OCI-LY3 (cell line): ENCODE measurements at regions not wholly inside any gene's neighbourhood (a gene's known extent, or its start where the extent isn't known, plus 50 kb on each side); places are given as distances from the start of the nearest gene placed in this dataset.
A peak's percentile ranks its signal among the peaks of the same experiment; 100 is the strongest.
"Not testable (repeated sequence)": the region's sequence is repeated elsewhere in the genome, so short reads cannot be mapped to it uniquely, and the experiment has no call there.

Experiments used
- H2AFZ ChIP-seq: fragments of 200-600, 300-600 bp; shearing (Covaris generic); 2 replicates; pipeline ENCODE4 v1.6.0; 2014; ENCODE audit warnings: antibody characterized with exemption, low read depth, low read length
- H3K27ac ChIP-seq: fragments of 200-600, 300-600 bp; sonication (generic); 2 replicates; pipeline ENCODE4 v1.5.1; 2014; ENCODE audit warnings: mild to moderate bottlenecking, low read length, moderate library complexity, mixed read lengths
- H3K27me3 ChIP-seq: fragments of 200-600, 300-600 bp; sonication (generic); 2 replicates; pipeline ENCODE4 v1.6.1; 2014; ENCODE audit warnings: low read depth, low read length, mixed read lengths
- H3K36me3 ChIP-seq: fragments of 200-600, 300-600 bp; sonication (generic); replicated peaks from 2 replicates; pipeline ENCODE3; 2014; ENCODE audit warnings: low read depth, low read length, mixed read lengths
- H3K4me1 ChIP-seq: fragments of 300-600, 200-600 bp; sonication (generic); 2 replicates; pipeline ENCODE4 v1.6.1; 2014; ENCODE audit warnings: low read length, mixed read lengths
- H3K4me2 ChIP-seq: fragments of 200-600, 300-600 bp; sonication (generic); 2 replicates; pipeline ENCODE4 v1.6.1; 2014; ENCODE audit warnings: low read length, mixed read lengths
- H3K4me3 ChIP-seq: fragments of 300-600, 200-600 bp; sonication (generic); 2 replicates; pipeline ENCODE4 v1.5.1; 2014; ENCODE audit warnings: antibody characterized with exemption, mild to moderate bottlenecking, low read length, moderate library complexity
- H3K79me2 ChIP-seq: fragments of 300-600, 200-600 bp; shearing (Covaris generic); 2 replicates; pipeline ENCODE4 v1.6.1; 2014; ENCODE audit warnings: mild to moderate bottlenecking, low read length, mixed read lengths
- H3K9ac ChIP-seq: fragments of 300-600, 200-600 bp; shearing (Covaris generic); 2 replicates; pipeline ENCODE4 v1.6.0; 2014; ENCODE audit warnings: mild to moderate bottlenecking, low read length, moderate library complexity
- H3K9me3 ChIP-seq: fragments of 200-600, 300-600 bp; shearing (Covaris generic); 2 replicates; pipeline ENCODE4 v1.6.1; 2014; ENCODE audit warnings: low read length, mixed read lengths; ENCODE audit not compliant: insufficient read depth
- H4K20me1 ChIP-seq: fragments of 200-600, 300-600 bp; sonication (generic); 2 replicates; pipeline ENCODE4 v1.6.1; 2016; ENCODE audit warnings: low read length, mixed read lengths; ENCODE audit not compliant: insufficient read depth
- EZH2phosphoT487 ChIP-seq: fragments of 200-600 bp; shearing (Covaris generic); IDR thresholded peaks from 2 replicates; pipeline ENCODE4 v1.6.1; 2018; ENCODE audit warnings: antibody characterized with exemption, mixed run types, low read depth
- TF ChIP-seq, protein P1 (sequence below): fragments of 200-600, 300-600 bp; sonication (generic); IDR thresholded peaks from 2 replicates; pipeline ENCODE4 v1.5.1; 2014; ENCODE audit warnings: antibody characterized with exemption, low read length, low read depth

DNA sequence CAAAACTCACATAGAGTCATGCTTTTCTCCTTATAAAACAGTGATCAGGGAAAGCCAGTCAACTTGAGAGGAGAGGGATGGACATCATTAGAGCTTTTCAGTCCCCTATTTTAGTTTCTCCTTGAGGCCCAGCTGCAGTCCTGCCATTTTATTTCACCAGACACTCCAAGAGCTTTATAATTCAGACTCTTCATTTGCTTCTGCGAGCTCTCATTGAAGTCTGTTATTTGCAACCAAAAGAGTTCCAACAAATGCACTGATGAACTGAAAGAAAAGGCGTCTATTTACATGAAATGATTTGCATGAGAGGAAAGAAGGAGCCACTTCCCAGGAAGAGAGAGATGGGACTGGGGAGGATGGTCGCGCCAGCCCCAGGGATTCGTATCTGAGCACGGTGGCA, 86.8 kb downstream of the NDUFA12 start:
- H3K4me3 ChIP-seq: no peak overlapping the region
- H3K4me2 ChIP-seq: no peak overlapping the region
- H3K36me3 ChIP-seq: peaks cover 4% of the 10 kb centered on the region
- TF ChIP-seq EZH2phosphoT487: no peak
- TF ChIP-seq, protein P1, sequence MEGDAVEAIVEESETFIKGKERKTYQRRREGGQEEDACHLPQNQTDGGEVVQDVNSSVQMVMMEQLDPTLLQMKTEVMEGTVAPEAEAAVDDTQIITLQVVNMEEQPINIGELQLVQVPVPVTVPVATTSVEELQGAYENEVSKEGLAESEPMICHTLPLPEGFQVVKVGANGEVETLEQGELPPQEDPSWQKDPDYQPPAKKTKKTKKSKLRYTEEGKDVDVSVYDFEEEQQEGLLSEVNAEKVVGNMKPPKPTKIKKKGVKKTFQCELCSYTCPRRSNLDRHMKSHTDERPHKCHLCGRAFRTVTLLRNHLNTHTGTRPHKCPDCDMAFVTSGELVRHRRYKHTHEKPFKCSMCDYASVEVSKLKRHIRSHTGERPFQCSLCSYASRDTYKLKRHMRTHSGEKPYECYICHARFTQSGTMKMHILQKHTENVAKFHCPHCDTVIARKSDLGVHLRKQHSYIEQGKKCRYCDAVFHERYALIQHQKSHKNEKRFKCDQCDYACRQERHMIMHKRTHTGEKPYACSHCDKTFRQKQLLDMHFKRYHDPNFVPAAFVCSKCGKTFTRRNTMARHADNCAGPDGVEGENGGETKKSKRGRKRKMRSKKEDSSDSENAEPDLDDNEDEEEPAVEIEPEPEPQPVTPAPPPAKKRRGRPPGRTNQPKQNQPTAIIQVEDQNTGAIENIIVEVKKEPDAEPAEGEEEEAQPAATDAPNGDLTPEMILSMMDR: no peak
- no peak overlapping the region for H3K9ac ChIP-seq
- no peaks in the 10 kb centered on the region for H3K27me3 ChIP-seq
- no peaks in the 10 kb centered on the region for H3K79me2 ChIP-seq
- H3K4me1 ChIP-seq: no peaks in the 10 kb centered on the region
- H2AFZ ChIP-seq: no peak overlapping the region
- H3K9me3 ChIP-seq: no peaks in the 10 kb centered on the region
- H4K20me1 ChIP-seq: no peaks in the 10 kb centered on the region
- H3K27ac ChIP-seq: no peak overlapping the region

DNA sequence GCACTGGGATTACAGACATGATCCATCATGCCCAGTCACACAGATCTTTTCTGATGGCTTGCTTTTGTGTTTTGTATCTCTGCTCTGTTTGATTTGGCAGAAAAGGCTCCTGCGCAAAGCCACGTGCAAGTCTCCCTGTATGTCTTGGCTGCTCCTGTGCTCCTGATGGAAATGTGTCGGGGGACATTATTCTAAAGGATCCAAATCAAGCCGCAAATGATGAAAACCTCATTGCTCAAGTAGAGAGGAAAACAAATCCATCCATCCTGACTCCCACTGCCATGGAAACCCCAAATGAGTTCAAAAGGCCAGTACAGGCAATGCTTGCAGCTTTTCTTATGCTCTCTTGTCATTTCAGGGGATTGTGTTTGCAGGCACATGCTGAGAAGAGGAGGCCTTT, 93.8 kb downstream of the NDUFA12 start:
- H3K79me2 ChIP-seq: no peaks in the 10 kb centered on the region
- H4K20me1 ChIP-seq: no peaks in the 10 kb centered on the region
- H3K4me1 ChIP-seq: no peaks in the 10 kb centered on the region
- H3K9ac ChIP-seq: no peak overlapping the region
- H3K36me3 ChIP-seq: peaks cover 4% of the 10 kb centered on the region
- H2AFZ ChIP-seq: no peak overlapping the region
- no peak for TF ChIP-seq EZH2phosphoT487
- TF ChIP-seq, protein P1: no peak
- no peaks in the 10 kb centered on the region for H3K27me3 ChIP-seq
- H3K4me2 ChIP-seq: no peak overlapping the region
- no peaks in the 10 kb centered on the region for H3K9me3 ChIP-seq
- no peak overlapping the region for H3K27ac ChIP-seq
- H3K4me3 ChIP-seq: no peak overlapping the region

DNA sequence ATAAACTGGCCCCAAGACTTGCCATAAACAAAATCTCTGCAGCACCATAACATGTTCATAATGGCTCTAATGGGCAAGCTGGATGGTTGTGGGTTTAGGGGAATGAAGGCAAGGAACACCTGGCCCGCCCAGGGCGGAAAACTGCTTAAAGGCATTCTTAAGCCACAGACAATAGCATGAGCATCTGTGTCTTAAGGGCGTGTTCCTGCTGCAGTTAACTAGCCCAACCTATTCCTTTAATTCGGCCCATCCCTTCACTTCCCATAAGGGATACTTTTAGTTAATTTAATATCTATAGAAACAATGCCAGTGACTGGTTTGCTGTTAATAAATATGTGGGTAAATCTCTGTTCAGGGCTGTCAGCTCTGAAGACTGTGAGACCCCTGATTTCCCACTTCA, 97.7 kb downstream of the NDUFA12 start:
- not testable (repeated sequence) for H4K20me1 ChIP-seq, H3K4me3 ChIP-seq, H3K9ac ChIP-seq, H3K27me3 ChIP-seq, H3K27ac ChIP-seq, H3K4me1 ChIP-seq, H2AFZ ChIP-seq, H3K4me2 ChIP-seq, H3K9me3 ChIP-seq, H3K36me3 ChIP-seq, H3K79me2 ChIP-seq

DNA sequence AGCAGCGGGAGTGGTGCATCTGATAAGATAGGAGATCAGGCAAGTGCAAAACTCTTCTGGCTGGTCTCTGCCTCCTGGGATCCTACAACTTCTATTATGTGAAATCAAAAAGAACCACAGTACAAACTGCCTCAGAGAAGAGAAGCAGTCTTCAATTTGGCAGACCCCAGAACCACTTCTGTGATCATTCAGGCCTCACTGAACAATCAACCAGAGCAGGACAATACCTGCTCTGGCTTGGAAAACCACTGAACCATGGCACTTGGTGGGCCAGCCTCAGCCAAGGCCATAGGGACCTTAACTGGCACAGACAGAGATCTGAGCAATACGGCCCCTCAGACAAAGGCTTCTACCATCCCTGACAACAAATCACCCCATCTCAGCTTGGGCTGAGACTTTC, 103.0 kb downstream of the NDUFA12 start:
- Histone ChIP-seq H3K9ac (no peak overlapping the region), H2AFZ (no peak overlapping the region), H3K27ac (no peak overlapping the region), H3K4me2 (no peak overlapping the region), H3K4me1 (no peaks in the 10 kb centered on the region), H3K79me2 (no peaks in the 10 kb centered on the region), H4K20me1 (no peaks in the 10 kb centered on the region), H3K4me3 (no peak overlapping the region), H3K36me3 (no peaks in the 10 kb centered on the region), H3K9me3 (no peaks in the 10 kb centered on the region), H3K27me3 (peaks cover 4% of the 10 kb centered on the region; the same call in 1 of the 2 replicates)
- TF ChIP-seq, protein P1: no peak
- TF ChIP-seq EZH2phosphoT487: no peak

DNA sequence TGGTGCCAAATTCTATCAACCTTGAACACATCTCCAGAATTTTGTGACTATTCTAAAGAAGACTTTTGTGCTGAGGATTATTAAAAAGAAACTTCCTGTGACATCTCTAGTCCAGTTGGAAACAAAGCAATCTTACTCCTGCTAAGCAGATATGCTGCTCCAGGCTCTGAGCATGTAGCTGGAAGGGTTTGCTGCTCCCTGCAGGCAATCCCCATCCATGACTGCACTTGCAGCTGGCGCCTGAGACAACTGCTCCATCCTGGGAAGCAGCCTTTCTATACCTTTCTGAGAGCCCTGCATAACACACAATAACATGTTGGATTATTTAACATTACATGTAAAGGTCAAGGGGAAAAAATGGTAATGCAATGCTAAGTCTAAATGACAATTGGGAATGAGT, 105.1 kb downstream of the NDUFA12 start:
- no peak overlapping the region for H3K4me3 ChIP-seq
- no peak overlapping the region for H2AFZ ChIP-seq
- H4K20me1 ChIP-seq: no peaks in the 10 kb centered on the region
- no peak overlapping the region for H3K27ac ChIP-seq
- H3K4me2 ChIP-seq: no peak overlapping the region
- H3K36me3 ChIP-seq: no peaks in the 10 kb centered on the region
- no peak overlapping the region for H3K9ac ChIP-seq
- H3K79me2 ChIP-seq: no peaks in the 10 kb centered on the region
- H3K27me3 ChIP-seq: peaks cover 4% of the 10 kb centered on the region; the same call in 1 of the 2 replicates
- TF ChIP-seq, protein P1: peak; percentile 27
- no peak for TF ChIP-seq EZH2phosphoT487
- no peaks in the 10 kb centered on the region for H3K9me3 ChIP-seq
- no peaks in the 10 kb centered on the region for H3K4me1 ChIP-seq
